Ishikawa (cell line): ENCODE measurements at regions not wholly inside any gene's neighbourhood (a gene's known extent, or its start where the extent isn't known, plus 50 kb on each side); places are given as distances from the start of the nearest gene placed in this dataset.

ENCODE experiments used
- CEBPB ChIP-seq: IDR thresholded peaks from 2 replicates; pipeline ENCODE4 v1.6.1; 2012
- CREB1 ChIP-seq: IDR thresholded peaks from 2 replicates; pipeline ENCODE4 v1.6.1; 2012; ENCODE audit warnings: low read depth
- EGR1 ChIP-seq: IDR thresholded peaks from 2 replicates; pipeline ENCODE4 v1.6.1; 2012
- EP300 ChIP-seq: IDR thresholded peaks from 2 replicates; pipeline ENCODE4 v1.6.1; 2012; ENCODE audit warnings: borderline replicate concordance
- FOXM1 ChIP-seq: IDR thresholded peaks from 2 replicates; pipeline ENCODE4 v1.6.1; 2012; ENCODE audit warnings: low read depth, borderline replicate concordance
- MAX ChIP-seq: IDR thresholded peaks from 2 replicates; pipeline ENCODE4 v1.6.1; 2012
- NFIC ChIP-seq: IDR thresholded peaks from 2 replicates; pipeline ENCODE4 v1.6.1; 2012
- RAD21 ChIP-seq: IDR thresholded peaks from 2 replicates; pipeline ENCODE4 v1.6.1; 2012; ENCODE audit warnings: low read depth
- REST ChIP-seq: IDR thresholded peaks from 2 replicates; pipeline ENCODE4 v1.6.1; 2012; ENCODE audit warnings: low read depth, mild to moderate bottlenecking
- TAF1 ChIP-seq: IDR thresholded peaks from 2 replicates; pipeline ENCODE4 v1.6.1; 2012; ENCODE audit warnings: low read depth, mild to moderate bottlenecking
- TCF12 ChIP-seq: IDR thresholded peaks from 2 replicates; pipeline ENCODE4 v1.6.1; 2012; ENCODE audit warnings: low read depth
- YY1 ChIP-seq: IDR thresholded peaks from 2 replicates; pipeline ENCODE4 v1.6.1; 2012; ENCODE audit warnings: low read depth
- ZBTB7A ChIP-seq: IDR thresholded peaks from 2 replicates; pipeline ENCODE4 v1.6.1; 2012; ENCODE audit warnings: low read depth

GRCh38 chr20:10110151-10110550, 75.4 kb downstream of the ANKEF1 start:
- TF ChIP-seq ZBTB7A = no peak
- no peak for TF ChIP-seq RAD21
- no peak for TF ChIP-seq MAX
- TF ChIP-seq CREB1 = no peak
- no peak for TF ChIP-seq EP300
- TF ChIP-seq REST = no peak
- no peak for TF ChIP-seq TCF12
- TF ChIP-seq TAF1 = no peak
- no peak for TF ChIP-seq FOXM1
- no peak for TF ChIP-seq NFIC
- TF ChIP-seq EGR1 = no peak
- TF ChIP-seq YY1 = no peak
- no peak for TF ChIP-seq CEBPB
